D721Med (cell line): ENCODE measurements at regions not wholly inside any gene's neighbourhood (a gene's known extent, or its start where the extent isn't known, plus 50 kb on each side); places are given as distances from the start of the nearest gene placed in this dataset.
"Not testable (repeated sequence)": the region's sequence is repeated elsewhere in the genome, so short reads cannot be mapped to it uniquely, and the experiment has no call there.

Source experiments
- DNase-seq: peaks from one replicate; pipeline ENCODE4 v3.0.0; 2011; ENCODE audit warnings: low spot score; ENCODE audit not compliant: insufficient read length
- FAIRE-seq: peaks from 2 replicates; lab custom pipeline; 2011; peaks lifted over from hg19 to GRCh38; lab: Jason Lieb, UNC
- TF ChIP-seq, protein P1 (sequence below): IDR thresholded peaks from 2 replicates; pipeline ENCODE4 v1.5.1; 2012; ENCODE audit warnings: mild to moderate bottlenecking, control low read depth; ENCODE audit not compliant: insufficient read depth; ENCODE audit errors: missing control alignments

- TF ChIP-seq, protein P1, sequence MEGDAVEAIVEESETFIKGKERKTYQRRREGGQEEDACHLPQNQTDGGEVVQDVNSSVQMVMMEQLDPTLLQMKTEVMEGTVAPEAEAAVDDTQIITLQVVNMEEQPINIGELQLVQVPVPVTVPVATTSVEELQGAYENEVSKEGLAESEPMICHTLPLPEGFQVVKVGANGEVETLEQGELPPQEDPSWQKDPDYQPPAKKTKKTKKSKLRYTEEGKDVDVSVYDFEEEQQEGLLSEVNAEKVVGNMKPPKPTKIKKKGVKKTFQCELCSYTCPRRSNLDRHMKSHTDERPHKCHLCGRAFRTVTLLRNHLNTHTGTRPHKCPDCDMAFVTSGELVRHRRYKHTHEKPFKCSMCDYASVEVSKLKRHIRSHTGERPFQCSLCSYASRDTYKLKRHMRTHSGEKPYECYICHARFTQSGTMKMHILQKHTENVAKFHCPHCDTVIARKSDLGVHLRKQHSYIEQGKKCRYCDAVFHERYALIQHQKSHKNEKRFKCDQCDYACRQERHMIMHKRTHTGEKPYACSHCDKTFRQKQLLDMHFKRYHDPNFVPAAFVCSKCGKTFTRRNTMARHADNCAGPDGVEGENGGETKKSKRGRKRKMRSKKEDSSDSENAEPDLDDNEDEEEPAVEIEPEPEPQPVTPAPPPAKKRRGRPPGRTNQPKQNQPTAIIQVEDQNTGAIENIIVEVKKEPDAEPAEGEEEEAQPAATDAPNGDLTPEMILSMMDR, result no peak
- DNase-seq (no peak), FAIRE-seq (no peak)
Measured at GRCh38 chr2:203612246-203612645, 77.1 kb upstream of the RAPH1 start.

DNA sequence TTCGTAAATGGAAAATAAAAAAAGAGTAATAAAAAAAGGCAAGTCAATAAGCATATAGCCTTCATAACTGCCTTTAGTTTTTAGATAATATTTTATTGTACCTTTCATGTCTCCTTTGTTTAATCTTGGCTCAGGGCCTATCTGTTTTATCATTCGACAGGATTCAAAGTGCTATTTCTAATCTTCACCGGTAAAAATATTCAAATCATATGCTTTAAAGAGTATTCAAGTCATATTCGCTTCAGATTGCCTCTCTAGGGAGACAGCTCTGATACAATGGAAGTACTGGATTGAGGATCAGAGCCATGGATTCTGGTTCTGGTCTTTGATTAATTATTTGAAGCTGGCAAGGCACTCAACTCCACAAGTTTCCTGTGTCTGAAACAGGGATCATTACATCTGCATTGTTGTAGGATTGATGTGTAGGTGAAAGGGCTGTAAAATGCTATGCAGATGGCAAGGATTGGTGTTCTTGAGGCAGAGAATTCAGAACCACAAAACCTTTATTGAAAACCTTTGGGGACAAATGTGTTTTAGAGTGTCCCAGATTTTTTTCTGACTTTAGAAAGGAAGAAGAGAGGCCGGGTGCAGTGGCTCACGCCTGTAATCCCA is 84.3 kb upstream of the RAPH1 start:
- no peak for FAIRE-seq
- no peak for DNase-seq
- TF ChIP-seq, protein P1, result no peak

GRCh38 chr2:203621981-203622515 is 84.4 kb upstream of the CD28 start:
- DNase-seq (no peak), FAIRE-seq (no peak)
- TF ChIP-seq, protein P1, result no peak

- TF ChIP-seq, protein P1, result no peak
- no peak for FAIRE-seq
- DNase-seq, result no peak
Measured at GRCh38 chr2:203623096-203623495, 83.3 kb upstream of the CD28 start.

GRCh38 chr2:203623661-203624060 is 82.8 kb upstream of the CD28 start:
- TF ChIP-seq, protein P1, result no peak
- FAIRE-seq (no peak), DNase-seq (no peak)

GRCh38 chr2:203625701-203626100 is 80.7 kb upstream of the CD28 start:
- TF ChIP-seq, protein P1, result no peak
- FAIRE-seq, result no peak

DNA sequence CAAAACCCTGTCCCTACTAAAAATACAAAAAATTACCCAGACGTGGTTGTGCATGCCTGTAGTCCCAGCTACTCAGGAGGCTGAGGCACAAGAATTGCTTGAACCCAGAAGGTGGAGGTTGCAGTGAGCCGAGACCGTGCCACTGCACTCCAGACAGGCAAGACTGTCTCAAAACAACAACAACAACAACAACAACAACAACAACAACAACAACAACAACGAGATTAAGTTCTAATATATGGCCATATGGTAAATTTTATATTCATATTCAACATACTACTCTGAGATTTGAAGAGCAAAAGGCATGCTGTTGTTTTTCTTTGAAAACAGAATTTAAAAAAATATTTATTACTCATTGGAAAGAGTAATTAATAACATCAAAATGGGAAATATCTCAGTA is 80.2 kb upstream of the CD28 start:
- FAIRE-seq, DNase-seq: not testable (repeated sequence)

More at GRCh38 chr2:203625701-203626100, 80.7 kb upstream of the CD28 start:
- DNase-seq, result no peak
